SHP77 (cell line): ENCODE measurements at regions not wholly inside any gene's neighbourhood (a gene's known extent, or its start where the extent isn't known, plus 50 kb on each side); places are given as distances from the start of the nearest gene placed in this dataset.

Source experiments
- DNase-seq, 2 experiments: peaks; one replicate each; lab custom pipeline; 2025; lab: John Stamatoyannopoulos, UW

- DNase-seq: no peak
Measured at GRCh38 chr2:121074293-121074932, 210.6 kb downstream of the TFCP2L1 start.

GRCh38 chr2:121075006-121075551 lies 209.9 kb downstream of the TFCP2L1 start:
- DNase-seq: no peak

- no peak for DNase-seq
Measured at GRCh38 chr2:121075641-121076497, 209.1 kb downstream of the TFCP2L1 start.

GRCh38 chr2:121076498-121076820 lies 208.5 kb downstream of the TFCP2L1 start:
- no peak for DNase-seq

GRCh38 chr2:121076885-121077549 lies 208.0 kb downstream of the TFCP2L1 start:
- no peak for DNase-seq

- no peak for DNase-seq
Measured at GRCh38 chr2:121078899-121079298, 206.1 kb downstream of the TFCP2L1 start.

GRCh38 chr2:121080013-121080772 lies 204.8 kb downstream of the TFCP2L1 start:
- peak; percentile 22 to 59 for DNase-seq

- no peak for DNase-seq
Measured at GRCh38 chr2:121081701-121082100, 203.3 kb downstream of the TFCP2L1 start.

GRCh38 chr2:121082191-121082590 lies 202.8 kb downstream of the TFCP2L1 start:
- no peak for DNase-seq

GRCh38 chr2:121084130-121084680 lies 200.8 kb downstream of the TFCP2L1 start:
- no peak for DNase-seq

GRCh38 chr2:121085801-121086200 lies 199.2 kb downstream of the TFCP2L1 start:
- DNase-seq: peak in 1 of 2 experiments; percentile 14

GRCh38 chr2:121086450-121086849 lies 198.6 kb downstream of the TFCP2L1 start:
- no peak for DNase-seq

GRCh38 chr2:121087117-121087516 lies 197.9 kb downstream of the TFCP2L1 start:
- no peak for DNase-seq

GRCh38 chr2:121088251-121089165 lies 196.5 kb downstream of the TFCP2L1 start:
- no peak for DNase-seq

- DNase-seq: no peak
Measured at GRCh38 chr2:121089166-121089510, 195.9 kb downstream of the TFCP2L1 start.

GRCh38 chr2:121090088-121090715 lies 194.8 kb downstream of the TFCP2L1 start:
- no peak for DNase-seq

GRCh38 chr2:121092095-121092494 lies 192.9 kb downstream of the TFCP2L1 start:
- no peak for DNase-seq

- DNase-seq: no peak
Measured at GRCh38 chr2:121093692-121094091, 191.3 kb downstream of the TFCP2L1 start.

- no peak for DNase-seq
Measured at GRCh38 chr2:121094101-121094500, 190.9 kb downstream of the TFCP2L1 start.

- no peak for DNase-seq
Measured at GRCh38 chr2:121094845-121095244, 190.2 kb downstream of the TFCP2L1 start.
